NCI-H526 (cell line): ENCODE measurements at regions not wholly inside any gene's neighbourhood (a gene's known extent, or its start where the extent isn't known, plus 50 kb on each side); places are given as distances from the start of the nearest gene placed in this dataset.
"Not testable (repeated sequence)": the region's sequence is repeated elsewhere in the genome, so short reads cannot be mapped to it uniquely, and the experiment has no call there.

Source experiments
- DNase-seq, 2 experiments: peaks; one replicate each; lab custom pipeline; 2025; lab: John Stamatoyannopoulos, UW

DNA sequence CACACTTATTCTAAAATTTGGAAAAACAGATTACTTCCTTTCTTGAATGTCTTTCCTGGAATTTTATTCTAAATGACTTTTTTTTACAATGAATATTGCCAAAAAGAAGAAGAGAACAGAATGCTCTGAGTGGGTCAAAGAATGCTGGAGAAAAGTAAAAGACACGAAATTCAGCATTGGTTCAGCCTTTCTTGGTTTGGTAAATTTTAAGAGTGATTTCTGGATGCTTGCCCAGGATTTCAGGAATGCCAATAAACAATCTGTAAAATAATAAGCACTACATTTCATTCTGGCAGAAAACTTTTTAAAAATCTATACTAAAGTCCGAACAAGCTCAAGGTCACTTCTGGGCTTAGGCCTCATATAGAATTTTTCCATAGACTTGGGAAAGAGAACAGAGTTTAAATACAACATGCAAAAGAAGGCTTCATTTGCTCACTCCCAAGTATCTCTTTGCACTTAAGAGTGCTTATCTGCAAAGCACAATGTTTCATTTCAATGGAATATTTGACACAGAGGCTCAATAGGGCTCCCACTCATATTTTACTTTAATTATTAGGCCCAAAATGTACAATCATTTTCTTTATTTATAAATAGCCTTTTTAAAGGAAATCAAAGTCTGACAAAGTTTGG is 359.5 kb upstream of the ANKRD30A start:
- DNase-seq, result no peak

DNA sequence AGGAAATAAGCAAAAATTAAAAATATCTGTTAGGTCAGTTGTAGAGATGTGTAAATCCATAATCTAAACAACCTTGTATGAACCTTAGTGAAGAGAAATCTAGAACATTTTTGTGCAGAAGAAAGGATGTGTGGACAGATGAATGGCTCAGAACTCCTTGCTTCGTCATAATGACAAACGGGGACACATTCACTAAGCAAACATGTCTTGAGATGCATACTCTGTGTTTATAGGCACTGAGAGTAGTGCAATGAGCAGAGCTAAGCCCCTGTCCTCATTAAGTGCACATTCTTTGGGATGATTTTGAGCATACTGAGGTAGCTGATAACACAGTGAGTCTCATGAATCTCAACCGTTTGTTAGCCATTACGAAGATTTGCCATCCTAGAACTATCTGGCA is 360.6 kb upstream of the ANKRD30A start:
- no peak for DNase-seq

DNA sequence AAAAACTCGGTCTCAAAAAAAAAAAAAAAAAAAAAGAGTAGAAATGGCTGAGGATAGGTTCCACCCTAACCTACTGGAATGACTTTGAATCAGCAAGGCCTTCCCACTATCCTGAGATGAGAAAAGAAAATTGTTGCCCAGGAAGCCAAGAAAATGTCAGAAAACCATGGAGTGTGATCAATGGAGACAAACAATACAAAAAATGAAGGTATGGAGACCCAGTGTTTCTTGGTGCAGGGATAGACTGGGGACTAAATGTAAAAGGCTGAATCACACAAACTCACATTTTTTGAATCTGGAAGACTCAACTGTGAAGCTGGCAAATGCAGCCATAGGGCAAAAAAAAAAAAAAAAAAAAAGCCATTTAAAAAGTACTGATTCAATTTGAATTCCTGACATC is 364.3 kb upstream of the ANKRD30A start:
- DNase-seq, result no peak

DNA sequence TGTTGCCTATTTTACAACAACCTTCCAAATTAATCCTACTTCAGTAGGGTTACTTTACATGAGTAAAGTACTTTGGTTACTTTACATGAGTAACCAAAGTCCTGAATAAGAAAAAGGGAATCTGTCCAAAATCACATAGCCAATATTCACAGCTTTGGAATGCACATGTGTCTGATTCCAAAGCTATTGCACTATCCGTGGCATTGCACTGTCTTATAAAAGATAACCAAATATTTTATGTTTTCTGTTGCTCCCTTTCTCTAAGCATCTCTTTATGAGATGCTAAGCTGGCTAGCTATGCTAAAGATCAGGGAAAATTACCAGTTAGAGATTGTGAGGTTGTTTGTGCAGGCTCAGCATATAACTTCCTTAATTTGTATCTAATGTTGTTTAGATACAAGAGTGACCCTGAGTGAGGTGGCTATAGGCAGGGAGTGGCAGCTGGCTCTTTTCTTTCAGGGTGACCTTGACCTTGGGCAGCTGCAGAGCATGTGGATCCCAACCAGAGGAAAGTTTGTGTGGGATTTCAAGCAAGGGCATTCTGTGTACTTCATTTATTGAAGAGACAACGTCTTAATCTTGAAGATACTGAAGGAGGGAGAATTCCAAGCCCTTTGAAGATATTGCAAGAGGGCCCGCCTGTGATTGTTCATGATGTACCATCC is 366.1 kb upstream of the ANKRD30A start:
- no peak for DNase-seq

DNA sequence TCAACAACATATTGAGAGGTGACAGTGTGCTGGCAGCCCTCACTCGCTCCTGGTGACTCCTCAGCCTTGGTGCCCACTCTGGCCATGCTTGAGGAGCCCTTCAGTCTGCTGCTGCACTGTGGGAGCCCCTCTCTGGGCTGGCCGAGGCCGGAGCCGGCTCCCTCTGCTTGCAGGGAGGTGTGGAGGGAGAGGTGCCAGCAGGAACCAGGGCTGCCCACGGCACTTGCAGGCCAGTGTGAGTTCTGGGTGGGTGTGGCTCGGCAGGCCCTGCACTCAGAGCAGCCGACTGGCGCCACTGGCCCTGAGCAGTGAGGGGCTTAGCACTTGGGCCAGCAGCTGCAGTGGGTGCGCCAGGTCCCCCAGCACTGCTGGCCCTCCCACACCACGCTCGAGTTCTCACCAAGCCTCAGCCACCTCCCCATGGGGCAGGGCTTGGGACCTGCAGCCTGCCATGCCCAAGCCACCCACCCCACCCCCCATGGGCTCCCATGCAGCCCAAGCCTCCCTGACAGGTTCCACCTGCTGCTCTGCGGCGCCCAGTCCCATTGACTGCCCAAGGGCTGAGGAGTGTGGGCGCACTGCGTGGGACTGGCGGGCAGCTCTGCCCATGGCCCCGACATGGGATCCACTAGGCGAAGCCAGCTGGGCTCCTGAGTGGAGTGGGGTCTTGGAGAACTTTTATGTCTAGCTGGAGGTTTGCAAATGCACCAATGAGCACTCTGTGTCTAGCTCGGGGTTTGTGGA is 377.1 kb upstream of the ANKRD30A start:
- no peak for DNase-seq

- DNase-seq, result no peak
These were observed 385.4 kb upstream of the ANKRD30A start for GRCh38 chr10:36739884-36740445.

GRCh38 chr10:36738738-36739431 is 386.5 kb upstream of the ANKRD30A start:
- DNase-seq, result no peak

DNA sequence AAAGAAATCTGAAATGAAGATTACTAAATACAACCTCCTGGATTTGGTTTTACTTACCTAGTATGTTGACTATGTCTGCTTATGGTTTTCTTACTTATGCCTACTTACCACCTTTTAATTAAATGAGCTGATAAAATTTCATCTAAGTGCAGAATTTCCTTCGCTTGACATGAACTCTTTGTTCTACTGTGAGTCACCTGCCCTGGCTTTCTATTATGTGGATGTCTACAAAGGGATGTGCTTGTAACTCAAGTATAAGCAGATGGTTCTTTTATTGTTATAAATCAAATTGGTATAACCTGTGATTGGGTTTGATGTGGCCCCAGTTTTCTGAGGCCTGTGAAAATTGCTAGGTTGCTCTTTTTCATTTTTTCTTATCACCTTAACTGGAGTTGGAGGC is 389.1 kb upstream of the ANKRD30A start:
- DNase-seq, result no peak

- DNase-seq, result not testable (repeated sequence)
These were observed 390.8 kb upstream of the ANKRD30A start for GRCh38 chr10:36734590-36734989.

- DNase-seq, result no peak
These were observed 395.1 kb upstream of the ANKRD30A start for GRCh38 chr10:36730316-36730715.

- DNase-seq, result no peak
These were observed 396.8 kb upstream of the ANKRD30A start for GRCh38 chr10:36728626-36729025.

DNA sequence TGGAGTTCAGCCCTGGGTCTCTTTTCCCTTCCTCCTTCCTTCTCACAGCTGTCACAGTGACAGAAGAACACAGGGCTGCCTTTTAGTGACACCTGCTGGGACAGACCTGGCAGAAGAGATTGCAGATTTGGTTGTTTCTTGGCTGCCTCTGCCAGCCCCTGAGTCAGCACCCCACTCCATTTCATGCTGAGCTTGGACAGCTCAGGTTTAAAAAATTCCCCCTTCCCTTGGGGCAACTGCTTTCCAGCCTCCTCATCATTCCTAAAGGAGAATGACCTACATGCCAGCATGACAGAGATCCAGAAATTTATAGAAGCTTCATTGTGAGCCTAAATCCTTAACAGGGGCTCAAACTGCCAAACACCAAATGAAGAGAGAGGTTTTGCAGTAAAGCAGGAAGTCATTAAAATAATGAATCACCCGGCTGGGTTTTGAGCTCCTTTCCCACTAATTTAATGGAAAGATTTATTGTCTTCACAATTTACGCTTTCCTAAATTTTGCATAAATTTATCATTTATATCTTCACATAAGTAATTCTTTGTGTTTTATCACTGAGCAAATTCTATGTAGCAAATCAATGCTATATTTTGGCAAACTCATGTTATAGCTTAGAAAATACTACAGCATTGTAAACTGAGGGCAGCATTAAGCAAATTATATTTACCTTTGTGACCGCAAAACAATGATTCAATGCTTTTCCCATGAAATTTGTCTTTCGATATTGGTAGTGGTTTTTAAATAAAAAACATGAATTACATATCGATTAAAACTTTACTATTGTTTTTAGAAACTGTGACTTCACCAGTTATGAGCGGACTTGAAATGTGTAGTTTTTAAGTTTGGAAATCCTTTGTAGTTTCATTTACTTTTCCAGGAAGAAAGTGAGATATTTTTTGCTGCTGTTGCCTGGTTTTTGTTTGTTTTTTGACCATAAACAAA is 399.5 kb upstream of the ANKRD30A start:
- DNase-seq, result peak in 1 of 2 experiments; percentile 0

DNA sequence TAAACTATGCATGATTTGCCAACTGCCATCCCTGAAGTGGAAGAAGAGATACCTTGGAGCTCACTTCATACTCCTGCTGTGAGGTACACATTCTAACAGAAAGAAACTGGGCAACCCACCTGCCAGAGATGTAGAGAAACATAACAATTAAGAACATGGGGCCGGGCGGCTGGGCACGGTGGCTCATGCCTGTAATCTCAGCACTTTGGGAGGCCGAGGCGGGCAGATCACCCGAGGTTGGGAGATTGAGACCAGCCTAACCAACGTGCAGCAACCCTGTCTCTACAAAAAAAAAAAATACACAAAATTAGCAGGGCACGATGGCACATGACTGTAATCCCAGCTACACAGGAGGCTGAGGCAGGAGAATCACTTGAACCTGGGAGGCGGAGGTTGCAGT is 402.6 kb upstream of the ANKRD30A start:
- no peak for DNase-seq

DNA sequence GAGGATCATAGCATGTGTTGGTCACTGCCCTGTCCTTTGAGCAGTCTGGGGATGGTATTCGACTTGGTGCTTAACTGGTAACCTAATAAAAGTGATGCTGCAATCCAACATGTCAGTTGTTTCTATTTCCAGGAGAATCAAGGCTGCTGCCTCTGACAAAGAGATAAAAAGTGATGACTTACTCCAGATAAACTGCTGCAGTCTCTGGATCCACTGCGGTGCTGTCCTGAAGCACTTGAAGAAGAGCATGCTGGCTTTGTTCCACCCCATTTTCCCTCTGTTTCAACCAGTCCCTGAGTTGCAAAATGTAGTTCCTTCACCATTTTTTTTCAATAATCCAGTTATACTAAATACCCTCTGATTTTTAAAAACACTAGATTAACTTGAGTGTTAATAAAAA is 403.5 kb upstream of the ANKRD30A start:
- no peak for DNase-seq

- DNase-seq, result no peak
These were observed 404.5 kb upstream of the ANKRD30A start for GRCh38 chr10:36720895-36721294.

DNA sequence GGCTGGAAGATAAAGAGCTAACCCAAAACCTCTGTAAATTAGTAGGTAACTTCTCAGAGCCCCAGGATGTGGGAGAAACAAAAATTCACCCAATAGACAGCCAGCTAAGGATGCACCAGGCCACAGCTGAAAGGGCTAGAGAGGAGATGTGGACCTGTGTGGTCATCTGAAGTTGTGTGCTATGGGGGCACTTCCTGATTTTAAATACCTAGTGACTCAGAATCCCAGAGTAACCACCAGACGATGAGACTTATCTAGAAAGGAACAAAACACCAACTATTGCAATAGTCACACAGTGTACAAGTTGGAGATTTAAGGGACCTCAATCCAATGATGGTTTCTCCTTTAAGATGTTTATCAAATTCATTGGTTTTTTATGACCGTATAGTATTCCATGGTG is 408.3 kb upstream of the ANKRD30A start:
- DNase-seq, result no peak

DNA sequence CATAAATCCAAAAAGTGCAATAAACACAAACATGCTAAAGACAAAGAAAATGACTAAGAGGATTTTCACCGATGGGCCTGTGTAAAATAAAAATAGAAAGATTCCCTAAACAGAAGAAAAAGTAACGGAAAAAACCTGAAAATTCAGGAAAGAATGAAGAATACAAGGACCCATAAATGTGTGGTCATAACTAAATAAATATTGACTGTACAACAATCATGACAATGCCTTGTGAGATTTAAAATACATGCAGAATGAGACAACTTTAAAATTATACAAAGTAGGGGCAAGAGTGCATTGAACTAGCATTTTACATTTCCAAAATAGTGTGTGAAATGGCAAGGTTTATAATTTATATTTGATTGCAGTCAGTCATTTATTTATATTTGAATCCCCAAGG is 409.1 kb upstream of the ANKRD30A start:
- DNase-seq, result no peak

DNA sequence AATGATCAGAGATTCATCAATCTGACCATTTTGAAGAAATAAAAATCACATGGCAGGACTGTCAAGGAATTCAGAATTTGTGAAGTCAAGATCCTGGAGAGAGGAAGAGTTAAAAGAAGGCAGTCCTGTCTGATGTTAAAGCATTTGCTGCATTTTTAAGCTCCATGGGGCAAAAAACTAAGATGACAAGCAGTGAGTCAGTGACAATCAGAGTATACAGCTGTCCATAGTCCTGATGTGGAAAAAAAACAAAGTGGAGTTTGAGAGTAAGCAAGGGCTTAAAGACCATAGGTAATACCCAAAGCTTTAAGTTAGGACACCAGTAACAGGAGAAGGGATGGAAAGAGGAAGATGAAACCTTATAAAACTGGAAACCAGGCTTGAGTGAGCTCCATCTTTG is 412.7 kb upstream of the ANKRD30A start:
- no peak for DNase-seq

DNA sequence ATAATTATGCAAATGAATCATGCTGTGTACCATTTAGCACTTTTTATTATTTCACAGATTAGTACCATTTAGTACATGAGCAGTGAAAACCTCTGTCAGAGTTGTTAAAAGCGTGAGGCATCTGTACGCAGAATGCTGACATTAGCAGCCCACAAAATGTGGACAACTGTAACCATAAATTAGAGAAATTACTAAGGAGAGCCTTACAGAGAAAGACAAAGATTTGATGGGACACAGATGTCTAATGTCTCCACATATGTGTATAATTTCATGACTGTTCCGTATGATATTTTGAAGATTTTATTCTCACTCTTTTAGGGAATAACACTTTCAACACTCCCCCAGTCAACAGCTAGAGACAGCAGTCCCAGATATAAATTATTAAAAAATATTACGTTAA is 414.0 kb upstream of the ANKRD30A start:
- no peak for DNase-seq

- no peak for DNase-seq
These were observed 421.3 kb upstream of the ANKRD30A start for GRCh38 chr10:36704124-36704523.

DNA sequence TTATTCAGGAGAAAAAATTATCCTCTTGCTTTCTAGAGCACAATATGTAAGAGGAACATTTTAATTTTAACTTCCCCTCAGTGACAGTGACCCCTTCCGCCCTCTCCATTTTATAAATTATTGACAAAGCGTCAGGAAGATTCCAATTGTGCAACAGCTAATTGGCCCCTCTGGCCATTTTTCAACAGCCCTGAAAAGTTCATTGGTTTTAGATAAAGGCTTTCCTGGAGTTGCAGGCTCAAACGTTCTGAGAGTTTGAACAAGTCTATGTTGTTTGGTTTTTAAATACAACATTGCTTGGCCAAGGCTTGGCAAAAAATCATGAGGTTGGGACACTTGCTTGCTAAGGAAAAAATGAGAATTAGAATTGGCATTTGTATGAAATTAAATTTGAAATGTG is 422.2 kb upstream of the ANKRD30A start:
- DNase-seq, result no peak
